Rectal smooth muscle tissue (tissue), 1 donor: ENCODE measurements at regions not wholly inside any gene's neighbourhood (a gene's known extent, or its start where the extent isn't known, plus 50 kb on each side); places are given as distances from the start of the nearest gene placed in this dataset.
A peak's percentile ranks its signal among the peaks of the same experiment; 100 is the strongest.

Source experiments
- H3K27ac ChIP-seq: one replicate; pipeline ENCODE4 v1.7.0; 2013; ENCODE audit warnings: low read depth, low read length, inconsistent platforms
- H3K27me3 ChIP-seq: one replicate; pipeline ENCODE4 v1.7.0; 2013; ENCODE audit warnings: low read length; ENCODE audit not compliant: control insufficient read depth, insufficient read depth
- H3K36me3 ChIP-seq: one replicate; pipeline ENCODE4 v1.7.0; 2013; ENCODE audit warnings: low read length; ENCODE audit not compliant: control insufficient read depth, insufficient read depth
- H3K4me1 ChIP-seq: one replicate; pipeline ENCODE4 v1.7.0; 2013; ENCODE audit warnings: low read length; ENCODE audit not compliant: control insufficient read depth, insufficient read depth
- H3K4me3 ChIP-seq: one replicate; pipeline ENCODE4 v1.7.0; 2013; ENCODE audit warnings: low read length
- H3K9ac ChIP-seq: one replicate; pipeline ENCODE4 v1.7.0; 2013; ENCODE audit warnings: low read length

DNA sequence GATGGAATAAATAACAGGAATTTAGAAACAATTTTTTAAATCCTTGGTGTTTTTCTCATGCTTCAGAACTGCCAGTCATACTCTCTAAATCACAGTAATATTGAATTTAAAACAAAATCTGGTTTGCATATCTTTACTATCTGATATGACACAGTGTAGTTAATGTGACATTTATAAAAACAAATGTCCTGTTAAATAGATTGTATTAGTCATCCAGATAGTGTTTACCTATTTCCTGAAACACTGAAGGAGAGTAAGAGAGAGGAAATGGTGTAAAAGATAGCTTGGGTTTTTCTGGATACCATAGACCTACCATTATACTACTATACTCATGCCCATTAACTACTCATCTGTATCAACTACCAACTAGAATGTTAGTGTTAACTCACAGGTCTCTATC is 292.3 kb downstream of the MAN2A1 start:
- Histone ChIP-seq H3K27ac (no peak overlapping the region), H3K27me3 (no peaks in the 10 kb centered on the region), H3K4me3 (no peak overlapping the region), H3K4me1 (no peaks in the 10 kb centered on the region), H3K36me3 (no peaks in the 10 kb centered on the region), H3K9ac (no peak overlapping the region)

DNA sequence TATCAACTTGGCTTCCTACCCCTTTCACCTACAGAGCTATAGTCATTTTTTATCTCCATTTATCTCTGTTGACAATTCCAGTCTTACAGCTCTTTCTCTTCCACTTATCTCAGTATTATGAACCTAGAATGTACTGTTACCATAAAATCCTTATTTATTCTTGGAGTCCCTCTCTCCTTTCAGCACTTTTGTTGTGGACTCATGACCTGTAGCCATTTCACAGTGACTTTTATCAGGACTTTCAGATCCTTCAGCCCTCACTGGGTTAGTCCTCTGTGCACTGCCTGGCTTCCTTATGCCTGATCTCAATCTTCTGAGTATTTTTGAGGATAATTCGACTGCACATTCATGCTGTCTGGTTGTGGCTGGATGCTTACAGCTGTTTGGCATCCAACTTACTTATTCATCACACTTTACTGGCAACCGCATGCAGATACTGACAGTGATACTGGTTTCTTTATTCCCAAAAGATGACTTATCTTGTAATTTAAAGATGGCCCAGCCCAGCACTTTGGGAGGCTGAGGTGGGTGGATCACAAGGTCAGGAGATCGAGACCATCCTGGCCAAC is 293.3 kb downstream of the MAN2A1 start:
- no peaks in the 10 kb centered on the region for H3K36me3 ChIP-seq
- H3K27ac ChIP-seq, result no peak overlapping the region
- H3K4me1 ChIP-seq, result no peaks in the 10 kb centered on the region
- no peak overlapping the region for H3K4me3 ChIP-seq
- no peak overlapping the region for H3K9ac ChIP-seq
- H3K27me3 ChIP-seq, result no peaks in the 10 kb centered on the region

DNA sequence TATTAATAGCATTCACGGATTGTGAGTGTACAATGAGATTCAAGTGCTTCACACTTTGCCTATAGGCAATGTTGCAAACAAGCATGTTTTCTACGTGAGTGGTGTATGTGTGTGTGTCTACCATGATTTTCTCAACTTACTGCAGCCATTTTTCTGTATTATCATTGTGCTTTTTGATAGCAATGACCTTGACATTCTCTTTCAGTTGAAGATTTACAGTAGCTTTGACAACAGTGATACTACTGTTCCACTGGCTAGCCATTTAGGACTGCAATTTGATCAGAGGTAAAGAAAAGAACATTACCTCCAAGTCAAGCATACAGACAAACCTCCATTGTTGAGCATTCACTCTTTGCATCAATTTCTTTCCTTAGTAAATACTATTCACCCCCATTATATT is 297.0 kb downstream of the MAN2A1 start:
- H3K9ac ChIP-seq, result no peak overlapping the region
- H3K27me3 ChIP-seq, result no peaks in the 10 kb centered on the region
- H3K4me1 ChIP-seq, result no peaks in the 10 kb centered on the region
- H3K27ac ChIP-seq, result no peak overlapping the region
- H3K36me3 ChIP-seq, result no peaks in the 10 kb centered on the region
- H3K4me3 ChIP-seq, result no peak overlapping the region

DNA sequence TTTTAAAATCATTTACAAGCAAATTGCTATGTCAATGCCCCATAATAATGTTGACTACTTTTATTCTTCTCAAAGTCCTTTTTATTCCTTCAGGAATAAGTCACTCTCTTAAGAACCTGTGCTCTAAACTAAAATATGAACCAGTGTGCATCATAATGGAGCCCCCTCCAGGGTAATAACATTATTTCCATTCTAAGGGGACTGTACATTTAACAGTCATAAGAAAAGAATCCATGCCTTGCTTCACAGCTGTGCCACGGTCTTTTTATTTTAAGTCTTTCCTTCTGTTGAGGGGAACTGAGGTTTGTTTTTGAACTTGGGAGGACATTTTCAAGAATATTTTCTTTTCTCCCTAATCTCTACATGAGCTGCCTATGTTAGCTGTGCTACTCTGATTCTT is 297.6 kb downstream of the MAN2A1 start:
- no peak overlapping the region for H3K9ac ChIP-seq
- no peaks in the 10 kb centered on the region for H3K27me3 ChIP-seq
- no peaks in the 10 kb centered on the region for H3K4me1 ChIP-seq
- no peaks in the 10 kb centered on the region for H3K36me3 ChIP-seq
- no peak overlapping the region for H3K4me3 ChIP-seq
- H3K27ac ChIP-seq, result no peak overlapping the region

DNA sequence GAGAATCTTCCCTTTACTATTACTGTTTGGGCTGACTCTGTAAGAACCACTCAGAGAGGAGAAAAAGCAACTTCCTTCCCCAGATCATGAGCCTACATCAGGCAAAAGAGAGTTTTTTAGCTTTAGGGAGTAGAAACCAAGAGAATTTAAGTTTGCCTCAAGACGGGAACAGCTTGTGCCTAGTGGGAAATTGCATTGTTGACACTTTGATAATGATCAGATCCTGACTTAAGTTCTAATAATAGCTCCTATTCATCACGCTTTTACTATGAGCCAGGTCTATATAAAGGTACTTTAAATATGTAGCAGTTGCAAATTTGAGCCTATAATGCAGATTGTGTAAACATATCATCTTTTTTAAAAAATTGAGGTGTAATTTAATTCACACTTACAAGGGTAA is 298.2 kb downstream of the MAN2A1 start:
- Histone ChIP-seq H3K36me3 (no peaks in the 10 kb centered on the region), H3K9ac (no peak overlapping the region), H3K27me3 (no peaks in the 10 kb centered on the region), H3K27ac (peak overlapping the region; percentile 40), H3K4me1 (no peaks in the 10 kb centered on the region), H3K4me3 (no peak overlapping the region)

DNA sequence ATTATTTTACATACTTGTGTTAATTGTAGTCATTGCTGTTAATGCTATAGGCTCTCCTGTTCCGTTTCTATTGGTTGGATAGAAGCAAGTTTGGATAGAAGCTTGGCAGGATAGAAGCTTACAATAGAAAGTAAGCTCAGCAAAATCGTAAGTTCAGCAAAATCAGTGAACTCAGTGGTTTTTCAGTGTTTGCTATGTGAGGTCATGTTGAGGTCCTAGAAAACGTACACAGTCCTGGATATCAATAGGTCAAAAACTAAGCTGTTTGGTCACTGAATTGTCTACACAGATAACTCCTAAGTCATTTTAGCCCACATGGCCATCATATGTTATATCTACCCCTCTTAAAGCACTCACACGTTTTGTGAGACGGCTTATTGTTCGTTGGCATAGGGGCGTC is 299.4 kb downstream of the MAN2A1 start:
- H3K4me1 ChIP-seq, result no peaks in the 10 kb centered on the region
- H3K27me3 ChIP-seq, result no peaks in the 10 kb centered on the region
- H3K27ac ChIP-seq, result no peak overlapping the region
- H3K4me3 ChIP-seq, result no peak overlapping the region
- no peak overlapping the region for H3K9ac ChIP-seq
- H3K36me3 ChIP-seq, result no peaks in the 10 kb centered on the region

DNA sequence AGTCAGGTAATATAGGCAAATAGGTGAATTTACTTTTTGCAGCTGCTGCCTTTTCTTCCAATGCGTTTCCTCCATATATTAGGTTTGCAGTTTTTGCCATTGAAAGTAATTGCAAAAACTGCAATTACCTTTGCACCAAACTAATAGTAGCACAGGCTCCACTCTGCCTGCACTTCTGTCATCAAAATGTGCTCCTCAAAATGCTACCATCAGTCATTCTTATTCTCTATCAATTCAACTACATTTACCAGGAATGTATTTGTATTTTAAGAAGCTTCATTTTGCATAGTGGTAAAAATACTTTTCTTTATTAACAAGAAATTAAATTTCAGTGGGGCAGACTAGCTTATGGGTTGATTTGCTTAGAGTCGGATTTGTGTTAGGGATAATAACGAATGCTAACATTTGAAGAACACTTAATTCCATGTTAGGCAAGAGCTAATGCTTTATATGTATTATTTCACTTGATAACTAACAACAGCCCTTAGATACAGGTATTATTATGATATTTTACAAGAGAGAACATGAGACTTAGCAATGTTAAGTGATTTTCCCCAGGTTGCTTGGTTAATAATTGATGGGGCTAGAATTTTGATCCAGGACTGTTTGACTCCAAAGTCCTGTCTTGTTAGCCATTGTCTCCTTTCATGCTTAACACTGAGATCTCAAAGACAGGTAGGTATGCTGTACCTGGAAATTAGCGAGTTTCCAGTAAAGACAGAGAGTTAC is 300.4 kb downstream of the MAN2A1 start:
- no peak overlapping the region for H3K4me3 ChIP-seq
- H3K27me3 ChIP-seq, result no peaks in the 10 kb centered on the region
- H3K9ac ChIP-seq, result no peak overlapping the region
- H3K36me3 ChIP-seq, result no peaks in the 10 kb centered on the region
- no peak overlapping the region for H3K27ac ChIP-seq
- no peaks in the 10 kb centered on the region for H3K4me1 ChIP-seq

DNA sequence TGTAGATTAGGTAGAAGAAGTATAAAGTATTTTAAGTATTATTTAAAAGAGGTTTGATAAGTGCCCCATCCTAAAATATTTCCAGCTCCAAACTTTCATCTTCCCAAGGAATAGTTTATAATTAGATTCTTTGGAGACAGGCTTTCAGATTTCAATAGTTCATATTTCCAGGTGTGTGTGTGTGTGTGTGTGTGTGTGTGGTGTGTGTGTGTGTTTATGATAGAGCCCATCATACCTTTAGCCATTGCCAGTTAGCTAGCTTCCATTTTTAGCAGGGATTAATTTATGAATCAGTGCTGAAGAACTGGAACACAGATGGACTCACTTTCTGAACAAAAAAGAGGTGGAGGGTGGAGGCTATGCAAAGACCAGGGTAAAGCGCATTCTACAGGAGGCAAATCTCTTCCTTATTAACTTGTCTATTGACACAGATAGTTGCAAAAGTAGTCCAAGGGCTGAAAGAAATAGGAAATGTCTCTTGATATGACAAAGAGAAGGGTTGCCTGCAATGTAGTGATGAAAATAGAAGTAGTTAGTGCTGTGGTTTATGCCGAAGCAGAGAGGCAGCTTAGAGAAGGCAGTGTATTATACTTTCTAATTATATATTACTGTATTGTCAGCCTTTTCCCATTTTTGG is 301.1 kb downstream of the MAN2A1 start:
- no peak overlapping the region for H3K27ac ChIP-seq
- H3K4me1 ChIP-seq, result peaks cover 1% of the 10 kb centered on the region
- H3K9ac ChIP-seq, result no peak overlapping the region
- H3K4me3 ChIP-seq, result no peak overlapping the region
- H3K36me3 ChIP-seq, result no peaks in the 10 kb centered on the region
- H3K27me3 ChIP-seq, result no peaks in the 10 kb centered on the region

DNA sequence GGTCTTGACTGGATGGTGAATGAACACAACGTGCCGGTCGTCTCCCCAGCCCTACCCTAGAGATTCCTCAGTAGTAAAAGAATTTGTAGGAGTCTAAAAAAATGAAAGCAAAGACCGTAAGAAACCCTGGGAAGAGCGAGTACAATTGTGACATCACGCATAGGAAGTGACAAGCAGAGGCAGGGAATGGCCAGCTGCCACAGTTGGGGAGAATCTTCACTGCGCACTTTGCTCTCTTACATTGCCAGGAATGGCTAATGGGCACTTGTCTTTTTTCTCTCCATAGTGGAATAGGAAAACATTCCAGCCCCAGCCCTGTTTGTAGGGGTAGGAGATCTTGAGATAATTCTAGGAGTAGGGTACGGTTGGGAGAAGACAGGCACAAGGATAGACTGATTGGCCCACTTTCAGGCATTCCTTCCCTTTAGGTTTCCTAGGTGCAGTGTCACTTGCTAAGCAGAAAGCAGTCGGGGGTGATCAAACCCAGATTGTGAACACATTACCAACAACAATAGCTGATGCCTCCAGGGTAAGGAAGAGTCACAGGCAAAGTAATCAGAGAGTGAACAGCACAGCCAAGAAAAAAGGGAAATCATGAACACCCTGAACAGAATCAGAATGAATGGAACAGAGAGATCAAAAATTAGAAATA is 302.7 kb downstream of the MAN2A1 start:
- Histone ChIP-seq H3K36me3 (no peaks in the 10 kb centered on the region), H3K9ac (no peak overlapping the region), H3K27ac (no peak overlapping the region), H3K4me3 (no peak overlapping the region), H3K4me1 (peaks cover 6% of the 10 kb centered on the region), H3K27me3 (no peaks in the 10 kb centered on the region)

DNA sequence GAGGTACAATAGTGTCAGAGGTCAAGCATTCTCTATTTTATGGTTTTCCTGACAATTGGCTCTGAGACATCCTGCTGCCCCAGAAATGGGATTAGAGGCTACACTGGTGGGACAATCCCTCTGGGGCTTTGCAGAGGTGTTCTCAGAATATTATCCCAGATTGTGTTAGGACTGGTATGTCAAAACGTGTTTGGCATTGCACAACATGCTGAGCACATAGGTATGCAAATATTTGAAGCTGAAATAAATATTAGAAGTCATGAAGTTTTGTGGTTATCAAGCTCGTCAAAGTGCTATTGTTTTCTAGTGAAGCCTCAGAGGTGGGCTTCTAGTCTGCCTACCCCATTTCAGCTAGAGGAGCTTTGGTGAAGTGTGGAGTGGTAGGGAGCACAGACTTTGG is 304.4 kb downstream of the MAN2A1 start:
- no peaks in the 10 kb centered on the region for H3K36me3 ChIP-seq
- peaks cover 6% of the 10 kb centered on the region for H3K4me1 ChIP-seq
- H3K4me3 ChIP-seq, result no peak overlapping the region
- no peak overlapping the region for H3K9ac ChIP-seq
- no peak overlapping the region for H3K27ac ChIP-seq
- no peaks in the 10 kb centered on the region for H3K27me3 ChIP-seq

DNA sequence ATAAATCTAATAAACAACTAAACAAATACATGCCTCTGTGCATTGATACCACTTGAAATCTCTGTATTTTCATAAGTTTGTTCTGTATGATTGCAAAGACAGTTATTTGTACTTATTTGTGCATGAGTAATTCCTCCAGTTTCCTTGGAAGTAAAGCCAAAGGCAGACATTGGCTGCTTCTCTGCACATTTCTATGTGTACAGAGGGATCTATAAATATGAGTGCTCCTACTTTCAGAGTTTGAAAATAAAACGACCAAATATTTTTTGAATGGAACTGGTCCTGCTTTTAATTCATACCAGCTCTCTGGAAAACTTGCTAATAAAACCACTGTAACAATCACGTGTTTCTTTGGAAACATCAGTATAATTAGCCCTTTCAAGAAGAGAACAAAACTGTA is 306.5 kb downstream of the MAN2A1 start:
- Histone ChIP-seq H3K36me3 (no peaks in the 10 kb centered on the region), H3K4me1 (peaks cover 12% of the 10 kb centered on the region), H3K27ac (no peak overlapping the region), H3K4me3 (no peak overlapping the region), H3K27me3 (no peaks in the 10 kb centered on the region), H3K9ac (no peak overlapping the region)

DNA sequence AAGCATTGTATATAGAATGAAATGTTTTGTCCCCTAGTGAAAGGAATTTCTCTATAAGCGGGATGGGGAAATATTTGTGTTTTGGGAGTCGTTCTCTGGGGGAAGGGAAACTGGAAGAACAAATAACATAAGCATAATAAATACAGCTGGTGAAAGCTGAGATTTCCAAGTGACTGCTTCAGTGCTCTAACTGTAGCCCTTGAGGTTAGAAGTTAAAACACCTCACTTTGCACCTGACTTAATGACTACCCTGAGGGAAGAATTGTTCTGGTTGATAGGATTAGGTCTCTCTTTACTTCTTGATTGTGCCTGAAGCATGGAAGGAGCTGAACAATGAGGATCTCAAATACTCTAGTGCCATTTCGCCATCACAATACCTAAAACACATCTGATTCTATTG is 307.4 kb downstream of the MAN2A1 start:
- H3K36me3 ChIP-seq, result no peaks in the 10 kb centered on the region
- H3K27ac ChIP-seq, result no peak overlapping the region
- H3K4me3 ChIP-seq, result no peak overlapping the region
- H3K9ac ChIP-seq, result no peak overlapping the region
- H3K27me3 ChIP-seq, result no peaks in the 10 kb centered on the region
- H3K4me1 ChIP-seq, result peaks cover 12% of the 10 kb centered on the region
